Endothelial cell of umbilical vein (primary cell): ENCODE measurements at regions not wholly inside any gene's neighbourhood (a gene's known extent, or its start where the extent isn't known, plus 50 kb on each side); places are given as distances from the start of the nearest gene placed in this dataset.

Experiments
- EZH2 ChIP-seq: IDR thresholded peaks from 2 replicates; pipeline ENCODE4 v1.6.1; 2012; ENCODE audit warnings: borderline replicate concordance, low read depth, mild to moderate bottlenecking, moderate library complexity, low read length, inconsistent platforms; ENCODE audit not compliant: severe bottlenecking
- JUN ChIP-seq: IDR thresholded peaks from 2 replicates; pipeline ENCODE4 v1.6.1; 2011; ENCODE audit warnings: borderline replicate concordance, low read depth; ENCODE audit not compliant: insufficient read length, insufficient read depth
- MYC ChIP-seq: IDR thresholded peaks from one replicate; pipeline ENCODE4 v1.6.1; 2011; ENCODE audit warnings: mild to moderate bottlenecking, low read depth, low read length
- POLR2A ChIP-seq: IDR thresholded peaks from 2 replicates; pipeline ENCODE4 v1.6.1; 2012; ENCODE audit warnings: low read depth, mild to moderate bottlenecking, control low read depth, low read length

DNA sequence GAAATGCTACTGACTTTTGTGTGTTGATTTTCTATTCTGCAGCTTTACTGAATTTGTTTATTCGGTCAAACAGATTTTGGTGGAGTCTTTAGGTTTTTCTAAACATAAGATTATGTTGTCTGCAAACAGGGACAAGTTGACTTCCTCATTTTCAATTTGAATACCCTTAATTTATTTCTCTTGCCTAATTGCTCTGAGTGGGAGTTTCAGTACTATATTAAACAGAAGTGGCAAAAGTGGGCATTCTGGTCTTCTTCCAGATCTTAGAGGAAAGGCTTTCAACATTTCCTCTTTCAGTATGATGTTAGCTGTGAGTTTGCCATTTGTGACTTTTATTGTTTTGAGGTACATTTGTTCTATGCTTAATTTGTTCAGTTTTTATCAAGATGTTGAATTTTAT is 268.5 kb downstream of the WNT5A start:
- no peak for TF ChIP-seq POLR2A
- no peak for TF ChIP-seq EZH2
- no peak for TF ChIP-seq JUN
- no peak for TF ChIP-seq MYC
